Coronary artery (tissue), 2 donors: ENCODE measurements at regions not wholly inside any gene's neighbourhood (a gene's known extent, or its start where the extent isn't known, plus 50 kb on each side); places are given as distances from the start of the nearest gene placed in this dataset.

Experiments
- DNase-seq: peaks from one replicate; pipeline ENCODE4 v3.0.0-alpha.2; 2017; ENCODE audit warnings: low spot score
- H3K27ac ChIP-seq, 2 donors: fragments of 200-600 bp; sonication (generic); one replicate each; pipeline ENCODE4 v1.5.1; 2016 to 2019
- H3K4me3 ChIP-seq: fragments of 200-600 bp; sonication (generic); 2 replicates; pipeline ENCODE4 v1.5.1; 2016; ENCODE audit warnings: mild to moderate bottlenecking, moderate library complexity
- CTCF ChIP-seq: fragments of 200-600 bp; sonication (generic); IDR thresholded peaks from one replicate; pipeline ENCODE4 v1.5.1; 2019; ENCODE audit warnings: antibody characterized with exemption

GRCh38 chr1:72482736-72483413 is 200.5 kb upstream of the NEGR1 start:
- no peak for TF ChIP-seq CTCF
- no peak overlapping the region for H3K4me3 ChIP-seq
- H3K27ac ChIP-seq, result no peak overlapping the region
- no peak for DNase-seq

GRCh38 chr1:72481420-72481970 is 199.2 kb upstream of the NEGR1 start:
- DNase-seq, result no peak
- TF ChIP-seq CTCF, result no peak
- Histone ChIP-seq H3K27ac (no peak overlapping the region), H3K4me3 (no peak overlapping the region)

- Histone ChIP-seq H3K27ac (no peak overlapping the region), H3K4me3 (no peak overlapping the region)
- DNase-seq, result no peak
- TF ChIP-seq CTCF, result no peak
These were observed 184.0 kb upstream of the NEGR1 start for GRCh38 chr1:72466376-72466775.

GRCh38 chr1:72462186-72462905 is 180.0 kb upstream of the NEGR1 start:
- H3K27ac ChIP-seq, result no peak overlapping the region
- DNase-seq, result no peak
- TF ChIP-seq CTCF, result no peak
- H3K4me3 ChIP-seq, result no peak overlapping the region

GRCh38 chr1:72442262-72442661 is 159.9 kb upstream of the NEGR1 start:
- TF ChIP-seq CTCF, result no peak
- H3K27ac ChIP-seq, result no peak overlapping the region
- DNase-seq, result no peak
- no peak overlapping the region for H3K4me3 ChIP-seq

GRCh38 chr1:72439036-72439435 is 156.7 kb upstream of the NEGR1 start:
- no peak for TF ChIP-seq CTCF
- DNase-seq, result no peak
- Histone ChIP-seq H3K27ac (no peak overlapping the region), H3K4me3 (no peak overlapping the region)

- no peak for DNase-seq
- H3K4me3 ChIP-seq, result no peak overlapping the region
- TF ChIP-seq CTCF, result no peak
- H3K27ac ChIP-seq, result no peak overlapping the region
These were observed 155.9 kb upstream of the NEGR1 start for GRCh38 chr1:72438270-72438669.
